Transverse colon (tissue), 4 donors: ENCODE measurements at regions not wholly inside any gene's neighbourhood (a gene's known extent, or its start where the extent isn't known, plus 50 kb on each side); places are given as distances from the start of the nearest gene placed in this dataset.

ENCODE experiments used
- DNase-seq: peaks from one replicate; pipeline ENCODE4 v3.0.0-alpha.2; 2019
- H3K27ac ChIP-seq, 4 donors: fragments of 200-600 bp; sonication (generic); 2 replicates each; pipeline ENCODE4 v1.5.1; 2016 to 2018; ENCODE audit warnings: inconsistent platforms in 4 of 4
- H3K27me3 ChIP-seq: fragments of 200-600 bp; sonication (generic); 2 replicates; pipeline ENCODE4 v1.5.1; 2017; ENCODE audit warnings: inconsistent platforms
- H3K36me3 ChIP-seq, 4 donors: fragments of 200-600 bp; sonication (generic); 2 replicates each; pipeline ENCODE4 v1.5.1; 2017 to 2019; ENCODE audit warnings: inconsistent platforms in 4 of 4
- H3K4me1 ChIP-seq, 4 donors: fragments of 200-600 bp; sonication (generic); 2 replicates each; pipeline ENCODE4 v1.5.1; 2017 to 2020; ENCODE audit warnings: inconsistent platforms in 4 of 4
- H3K4me3 ChIP-seq, 4 donors: fragments of 200-600 bp; sonication (generic); 1 replicate in 1 of 4; 2 replicates in 3 of 4; pipeline versions ENCODE4 v1.5.1 to v1.6.1; 2017 to 2019; ENCODE audit warnings: inconsistent platforms in 4 of 4
- H3K9me3 ChIP-seq, 2 donors: fragments of 200-600 bp; sonication (generic); 2 replicates each; pipeline ENCODE4 v1.5.1; 2017 to 2019; ENCODE audit warnings: inconsistent platforms in 2 of 2
- CTCF ChIP-seq, 5 experiments: fragments of 200-600 bp in 3 of 5; fragments of 450-650 bp in 2 of 5; sonication (generic) in 3 of 5; IDR thresholded peaks; 1 replicate in 2 of 5; 2 replicates in 3 of 5; pipeline ENCODE4 v1.5.1; 2016 to 2017; ENCODE audit warnings: antibody characterized with exemption in 5 of 5, inconsistent platforms in 3 of 5, mild to moderate bottlenecking in 2 of 5, moderate library complexity in 1 of 5
- EP300 ChIP-seq: sonication (generic); formaldehyde crosslinking; IDR thresholded peaks from one replicate; pipeline ENCODE4 v1.6.1; 2017; ENCODE audit warnings: antibody characterized with exemption, low read depth
- POLR2A ChIP-seq: fragments of 450-650 bp; IDR thresholded peaks from one replicate; pipeline ENCODE4 v1.6.1; 2016; ENCODE audit warnings: antibody characterized with exemption, mild to moderate bottlenecking, moderate library complexity
- POLR2AphosphoS5 ChIP-seq, 3 donors: sonication (generic); formaldehyde crosslinking; IDR thresholded peaks; one replicate each; pipeline ENCODE4 v1.6.1; 2016; ENCODE audit warnings: antibody characterized with exemption in 3 of 3
- WGBS, 2 donors: methylation state at CpG; one replicate each; pipeline ENCODE4 v1.1.5; 2018; ENCODE audit warnings: low coverage in 1 of 2; 5-methylcytosine and 5-hydroxymethylcytosine counted together
- in situ Hi-C, 4 donors: fragments of 200-750 bp; cut with MboI; loops; one replicate each; pipeline versions ENCODE4 v1.15.0 to v1.15.1; 2017; ENCODE audit warnings: low sequenced_read_pairs in 3 of 4, low pct_ligation_motif_present in 1 of 4, low pct_unique_long_range_greater_than_20kb in 1 of 4
- intact Hi-C: fragments of 100-400 bp; cut with DNase I; formaldehyde crosslinking; loops from one replicate; pipeline ENCODE4 v1.15.1; 2023; ENCODE audit warnings: low total_unique reads

DNA sequence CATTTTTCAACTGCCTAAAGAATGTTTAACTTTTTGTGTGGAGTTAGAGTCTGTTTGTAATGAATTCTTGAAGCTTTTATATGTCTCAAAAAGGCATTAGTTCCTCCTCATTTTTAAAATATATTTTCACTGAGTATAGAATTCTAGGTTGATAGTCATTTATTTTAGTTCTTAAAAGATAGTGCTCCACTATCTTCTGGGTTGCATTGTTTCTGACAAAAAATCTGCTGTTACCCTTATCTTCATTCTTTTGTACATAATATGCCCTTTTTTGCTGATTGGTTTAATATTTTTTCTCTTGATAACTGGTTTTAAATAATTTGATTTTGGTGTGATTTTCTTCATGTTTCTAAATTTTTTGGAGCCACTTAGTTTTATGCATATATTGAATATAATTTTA lies 754.7 kb upstream of the GYPC start:
- Histone ChIP-seq H3K4me3 (no peak overlapping the region), H3K27me3 (no peaks in the 10 kb centered on the region), H3K4me1 (no peaks in the 10 kb centered on the region), H3K27ac (no peak overlapping the region), H3K9me3 (peaks cover 0 to 3% of the 10 kb centered on the region in 2 donors), H3K36me3 (no peaks in the 10 kb centered on the region)
- TF ChIP-seq EP300 (no peak), POLR2A (no peak), POLR2AphosphoS5 (IDR thresholded peaks at IDR 0.05) (no peak), CTCF (IDR thresholded peaks at IDR 0.05) (no peak)
- DNase-seq, result no peak
- intact Hi-C loops, result no loop called here
- in situ Hi-C loops, result no loop called here

DNA sequence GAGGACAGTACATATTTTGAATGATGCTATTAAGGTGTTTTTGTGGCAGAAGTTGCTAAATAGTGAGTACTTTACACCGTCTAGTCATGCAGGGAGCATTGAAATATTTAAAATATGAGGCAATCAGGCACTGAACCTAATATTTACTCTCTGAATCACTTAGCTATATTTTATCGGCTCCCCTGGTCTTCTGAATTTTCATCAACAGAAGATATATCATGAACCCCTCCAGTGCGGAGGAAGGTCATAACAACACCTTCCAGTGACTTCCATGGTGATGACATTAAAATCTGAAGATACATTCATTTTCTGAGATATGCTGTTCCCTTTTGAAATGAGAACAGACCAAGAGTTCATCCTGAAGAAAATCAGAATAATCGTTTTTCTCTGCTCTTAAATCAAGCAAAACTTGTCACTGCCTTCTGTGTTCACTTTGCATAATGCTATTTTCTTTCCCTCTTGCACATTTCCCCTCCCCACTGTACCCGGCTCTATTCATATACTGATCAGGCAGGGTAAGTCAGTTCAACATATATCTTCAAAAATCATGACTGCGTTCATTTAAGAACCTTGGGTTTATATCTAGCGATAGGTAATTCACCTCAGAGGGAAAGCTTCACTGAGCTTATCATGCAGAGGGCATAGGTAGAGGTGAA lies 729.9 kb upstream of the GYPC start:
- WGBS, 2 donors, result 68 to 74% methylated on average over 5 to 7 of the region's 7 CpGs
- no peak for TF ChIP-seq POLR2A
- TF ChIP-seq POLR2AphosphoS5 (IDR thresholded peaks at IDR 0.05), result no peak
- no peak for TF ChIP-seq EP300
- no peak for TF ChIP-seq CTCF (IDR thresholded peaks at IDR 0.05)
- no peak for DNase-seq
- intact Hi-C loops (loop anchor here (10.0 kb wide), 1 partner anchor 81 kb away; no protein-coding TSS in a partner anchor), in situ Hi-C loops (no loop called here)
- Histone ChIP-seq H3K4me1 (no peaks in the 10 kb centered on the region), H3K36me3 (no peaks in the 10 kb centered on the region), H3K27me3 (no peaks in the 10 kb centered on the region), H3K4me3 (no peak overlapping the region), H3K27ac (no peak overlapping the region), H3K9me3 (no peaks in the 10 kb centered on the region)

DNA sequence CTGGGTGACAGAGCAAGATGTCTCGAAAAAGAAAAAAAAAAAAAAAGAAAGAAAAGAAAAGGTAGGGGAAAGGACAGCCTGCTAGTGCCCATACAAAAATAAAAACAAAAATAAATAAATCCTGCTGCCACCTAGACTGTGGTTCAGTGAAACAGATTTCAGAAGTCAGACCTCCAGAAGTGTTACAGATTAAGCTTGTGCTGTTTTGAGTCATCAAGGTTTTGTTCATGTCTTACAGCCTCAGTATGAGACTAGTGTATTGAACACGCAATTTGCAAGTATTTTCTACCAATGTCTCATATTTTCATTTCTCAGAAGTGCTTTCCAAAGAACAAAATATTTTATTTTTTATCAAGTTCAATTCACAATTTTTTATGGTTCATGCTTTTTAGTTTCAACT lies 720.4 kb upstream of the GYPC start:
- Histone ChIP-seq H3K4me1 (no peaks in the 10 kb centered on the region), H3K27me3 (no peaks in the 10 kb centered on the region), H3K27ac (no peak overlapping the region), H3K9me3 (no peaks in the 10 kb centered on the region), H3K36me3 (no peaks in the 10 kb centered on the region), H3K4me3 (no peak overlapping the region)
- no peak for DNase-seq
- TF ChIP-seq CTCF (IDR thresholded peaks at IDR 0.05), result no peak
- in situ Hi-C loops (no loop called here), intact Hi-C loops (no loop called here)
- 67 to 81% methylated on average over 1 to 2 of the region's 2 CpGs for WGBS, 2 donors

- WGBS, 2 donors, result 40 to 95% methylated on average over 1 to 23 of the region's 23 CpGs
- in situ Hi-C loops (no loop called here), intact Hi-C loops (no loop called here)
- no peak overlapping the region for H3K4me3 ChIP-seq
- no peaks in the 10 kb centered on the region for H3K4me1 ChIP-seq
- H3K36me3 ChIP-seq, result no peaks in the 10 kb centered on the region
- H3K9me3 ChIP-seq, result no peaks in the 10 kb centered on the region
- no peak overlapping the region for H3K27ac ChIP-seq
- no peak for TF ChIP-seq CTCF (IDR thresholded peaks at IDR 0.05)
- no peak for TF ChIP-seq POLR2A
- no peak for TF ChIP-seq EP300
- TF ChIP-seq POLR2AphosphoS5 (IDR thresholded peaks at IDR 0.05), result no peak
- no peak for DNase-seq
- no peaks in the 10 kb centered on the region for H3K27me3 ChIP-seq
Observed at GRCh38 chr2:125942585-125943424, 713.2 kb upstream of the GYPC start.
